ENCODE measurements at regions not wholly inside any gene's neighbourhood (a gene's known extent, or its start where the extent isn't known, plus 50 kb on each side); places are given as distances from the start of the nearest gene placed in this dataset.

DNA sequence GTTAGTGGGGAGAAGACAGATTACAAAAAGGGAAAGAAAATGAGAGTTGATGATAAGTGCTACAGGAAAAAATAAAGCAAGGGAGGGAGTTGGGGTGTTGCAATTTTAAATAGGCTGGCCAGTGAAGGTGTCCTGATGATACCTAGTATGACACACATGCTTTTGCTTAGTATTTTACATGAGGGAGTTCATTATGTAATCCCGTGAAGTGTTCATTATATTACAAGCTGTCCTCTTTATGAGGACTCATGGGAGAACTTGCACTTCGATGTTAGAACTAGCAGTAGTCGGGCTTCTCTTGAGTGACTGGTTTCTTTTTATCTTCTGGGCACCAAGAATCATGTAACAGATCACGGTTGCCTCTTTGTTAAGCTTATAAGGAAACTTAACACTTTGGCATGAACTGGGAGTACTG is 102.3 kb upstream of the MTPN start:
- no peak for TF ChIP-seq TP53 (CRISPR knock-in tag; IDR thresholded peaks at IDR 0.05)
- TF ChIP-seq RFX5 (IDR thresholded peaks at IDR 0.05) = no peak
- TF ChIP-seq HOXB13 (CRISPR knock-in tag; IDR thresholded peaks at IDR 0.05; ENCODE audit: low read depth) = no peak
- no peak for TF ChIP-seq ZC3H11A (IDR thresholded peaks at IDR 0.05)
- no peak for TF ChIP-seq NPAS2 (CRISPR knock-in tag; IDR thresholded peaks at IDR 0.05; ENCODE audit: borderline replicate concordance)
- no peak for TF ChIP-seq FOSB (CRISPR knock-in tag; IDR thresholded peaks at IDR 0.05)
- no peak for TF ChIP-seq HEYL (CRISPR knock-in tag; IDR thresholded peaks at IDR 0.05)
- no peak for TF ChIP-seq NFE2L2 (conservative IDR thresholded peaks at IDR 0.05; ENCODE audit: low read length)
- TF ChIP-seq CHD4 (IDR thresholded peaks at IDR 0.05; ENCODE audit: borderline replicate concordance) = no peak
- TF ChIP-seq SMC3 (IDR thresholded peaks at IDR 0.05) = no peak
- no peak for TF ChIP-seq MAFK (IDR thresholded peaks at IDR 0.05; ENCODE audit: partially characterized antibody)
- TF ChIP-seq JUNB (IDR thresholded peaks at IDR 0.05) = no peak
- TF ChIP-seq CHD2 (IDR thresholded peaks at IDR 0.05; ENCODE audit: low read length, partially characterized antibody) = no peak
- TF ChIP-seq, protein P1, sequence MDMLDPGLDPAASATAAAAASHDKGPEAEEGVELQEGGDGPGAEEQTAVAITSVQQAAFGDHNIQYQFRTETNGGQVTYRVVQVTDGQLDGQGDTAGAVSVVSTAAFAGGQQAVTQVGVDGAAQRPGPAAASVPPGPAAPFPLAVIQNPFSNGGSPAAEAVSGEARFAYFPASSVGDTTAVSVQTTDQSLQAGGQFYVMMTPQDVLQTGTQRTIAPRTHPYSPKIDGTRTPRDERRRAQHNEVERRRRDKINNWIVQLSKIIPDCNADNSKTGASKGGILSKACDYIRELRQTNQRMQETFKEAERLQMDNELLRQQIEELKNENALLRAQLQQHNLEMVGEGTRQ (IDR thresholded peaks at IDR 0.05) = no peak
- no peak for TF ChIP-seq CEBPB (IDR thresholded peaks at IDR 0.05)
- Histone ChIP-seq H3K4me3 (no peak overlapping the region), H3K9me3 (no peaks in the 10 kb centered on the region), H3K27ac (no peak overlapping the region), H3K4me1 (no peaks in the 10 kb centered on the region), H3K4me2 (no peak overlapping the region)
- ATAC-seq (no peak), FAIRE-seq (no peak), DNase-seq (ENCODE audit: low read depth in 1 of 2, low spot score in 1 of 2) (no peak)
- CTCF ChIA-PET = no interaction called here
- POLR2A ChIA-PET = no interaction called here
- 7% methylated on average over 4 of the region's 4 CpGs for WGBS (ENCODE audit: missing lambda C conversion rate)

DNA sequence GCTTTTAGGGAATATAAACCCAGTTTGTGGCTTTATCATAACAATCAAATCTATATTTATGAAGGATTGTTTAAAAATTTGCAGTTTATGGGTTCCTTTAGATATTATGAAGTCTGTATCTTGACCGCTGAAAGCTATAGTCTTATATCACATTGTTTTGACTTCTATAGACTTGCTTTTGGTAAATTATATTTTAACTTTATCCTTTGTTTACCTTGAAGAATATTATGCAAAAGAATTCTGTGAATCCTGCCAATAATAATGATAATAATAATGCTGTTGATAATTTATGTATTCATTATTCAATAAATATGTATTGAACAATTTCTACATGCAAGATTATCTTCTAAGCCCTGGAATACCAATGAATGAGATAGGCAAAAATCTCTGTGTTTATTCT is 101.9 kb upstream of the MTPN start:
- TF ChIP-seq NFE2L2 (conservative IDR thresholded peaks at IDR 0.05; ENCODE audit: low read length) = no peak
- TF ChIP-seq JUNB (IDR thresholded peaks at IDR 0.05) = no peak
- TF ChIP-seq, protein P2, sequence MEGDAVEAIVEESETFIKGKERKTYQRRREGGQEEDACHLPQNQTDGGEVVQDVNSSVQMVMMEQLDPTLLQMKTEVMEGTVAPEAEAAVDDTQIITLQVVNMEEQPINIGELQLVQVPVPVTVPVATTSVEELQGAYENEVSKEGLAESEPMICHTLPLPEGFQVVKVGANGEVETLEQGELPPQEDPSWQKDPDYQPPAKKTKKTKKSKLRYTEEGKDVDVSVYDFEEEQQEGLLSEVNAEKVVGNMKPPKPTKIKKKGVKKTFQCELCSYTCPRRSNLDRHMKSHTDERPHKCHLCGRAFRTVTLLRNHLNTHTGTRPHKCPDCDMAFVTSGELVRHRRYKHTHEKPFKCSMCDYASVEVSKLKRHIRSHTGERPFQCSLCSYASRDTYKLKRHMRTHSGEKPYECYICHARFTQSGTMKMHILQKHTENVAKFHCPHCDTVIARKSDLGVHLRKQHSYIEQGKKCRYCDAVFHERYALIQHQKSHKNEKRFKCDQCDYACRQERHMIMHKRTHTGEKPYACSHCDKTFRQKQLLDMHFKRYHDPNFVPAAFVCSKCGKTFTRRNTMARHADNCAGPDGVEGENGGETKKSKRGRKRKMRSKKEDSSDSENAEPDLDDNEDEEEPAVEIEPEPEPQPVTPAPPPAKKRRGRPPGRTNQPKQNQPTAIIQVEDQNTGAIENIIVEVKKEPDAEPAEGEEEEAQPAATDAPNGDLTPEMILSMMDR (IDR thresholded peaks at IDR 0.05) = no peak
- TF ChIP-seq EHMT2 (IDR thresholded peaks at IDR 0.05; ENCODE audit: low read depth) = no peak
- TF ChIP-seq GATA3 (IDR thresholded peaks at IDR 0.05; ENCODE audit: borderline replicate concordance) = no peak
- no peak for TF ChIP-seq ZC3H11A (IDR thresholded peaks at IDR 0.05)
- TF ChIP-seq MYC (IDR thresholded peaks at IDR 0.05; ENCODE audit: borderline replicate concordance, low read length) = no peak
- TF ChIP-seq SREBF2 (IDR thresholded peaks at IDR 0.05) = no peak
- no peak for TF ChIP-seq RARB (CRISPR knock-in tag; IDR thresholded peaks at IDR 0.05)
- no peak for TF ChIP-seq HOXB13 (CRISPR knock-in tag; IDR thresholded peaks at IDR 0.05; ENCODE audit: low read depth)
- no peak for TF ChIP-seq NPAS2 (CRISPR knock-in tag; IDR thresholded peaks at IDR 0.05; ENCODE audit: borderline replicate concordance)
- no peak for TF ChIP-seq CHD4 (IDR thresholded peaks at IDR 0.05; ENCODE audit: borderline replicate concordance)
- TF ChIP-seq, protein P1 (IDR thresholded peaks at IDR 0.05) = no peak
- TF ChIP-seq ESRRA (IDR thresholded peaks at IDR 0.05; ENCODE audit: borderline replicate concordance, low read length) = no peak
- no peak for TF ChIP-seq FOSL2 (IDR thresholded peaks at IDR 0.05)
- TF ChIP-seq FOSL2 (CRISPR knock-in tag; IDR thresholded peaks at IDR 0.05) = no peak
- no peak for TF ChIP-seq TFCP2L1 (CRISPR knock-in tag; IDR thresholded peaks at IDR 0.05)
- ATAC-seq (no peak), DNase-seq (ENCODE audit: low read depth in 1 of 2, low spot score in 1 of 2) (no peak), FAIRE-seq (no peak)
- CTCF ChIA-PET = no interaction called here
- no peaks in the 10 kb centered on the region for H3K9me3 ChIP-seq
- H3K4me2 ChIP-seq = no peak overlapping the region
- H3K4me1 ChIP-seq = no peaks in the 10 kb centered on the region
- WGBS (ENCODE audit: missing lambda C conversion rate) = 49% methylated on average over 1 of the region's 1 CpG
- POLR2A ChIA-PET = no interaction called here
- no peak overlapping the region for H3K27ac ChIP-seq
- no peak overlapping the region for H3K4me3 ChIP-seq
